Trophoblast cell (in vitro differentiated cells and primary cell): ENCODE measurements at regions not wholly inside any gene's neighbourhood (a gene's known extent, or its start where the extent isn't known, plus 50 kb on each side); places are given as distances from the start of the nearest gene placed in this dataset.

Source experiments
- DNase-seq, 2 donors: peaks; one replicate each; pipeline ENCODE4 v3.0.0-alpha.2; 2016
- H2AFZ ChIP-seq: 2 replicates; pipeline ENCODE4 v1.6.1; 2013; ENCODE audit warnings: low read length, moderate library complexity, mild to moderate bottlenecking; ENCODE audit not compliant: insufficient read depth, poor library complexity
- H2AK5ac ChIP-seq: 2 replicates; pipeline ENCODE4 v1.6.1; 2013; ENCODE audit warnings: mild to moderate bottlenecking, low read length
- H2BK120ac ChIP-seq: 2 replicates; pipeline ENCODE4 v1.6.1; 2013; ENCODE audit warnings: low read length, mild to moderate bottlenecking, moderate library complexity; ENCODE audit not compliant: insufficient read depth, poor library complexity
- H2BK12ac ChIP-seq: 2 replicates; pipeline ENCODE4 v1.6.1; 2013; ENCODE audit warnings: mild to moderate bottlenecking, low read length, moderate library complexity
- H2BK5ac ChIP-seq: 2 replicates; pipeline ENCODE4 v1.6.1; 2013; ENCODE audit warnings: low read length, low read depth, moderate library complexity, mild to moderate bottlenecking; ENCODE audit not compliant: poor library complexity
- H3K14ac ChIP-seq: 2 replicates; pipeline ENCODE4 v1.6.1; 2013; ENCODE audit warnings: mild to moderate bottlenecking, low read length
- H3K18ac ChIP-seq: 2 replicates; pipeline ENCODE4 v1.6.1; 2013; ENCODE audit warnings: mild to moderate bottlenecking, low read length
- H3K23ac ChIP-seq: 2 replicates; pipeline ENCODE4 v1.6.1; 2013; ENCODE audit warnings: low read length
- H3K27ac ChIP-seq: 2 replicates; pipeline ENCODE4 v1.5.1; 2013; ENCODE audit warnings: low read depth, mild to moderate bottlenecking, inconsistent platforms, low read length, moderate library complexity
- H3K27me3 ChIP-seq: 2 replicates; pipeline ENCODE4 v1.6.1; 2013; ENCODE audit warnings: inconsistent platforms, mild to moderate bottlenecking, low read length, moderate library complexity; ENCODE audit not compliant: insufficient read depth
- H3K36me3 ChIP-seq, 2 experiments: 1 replicate in 1 of 2; 2 replicates in 1 of 2; pipeline ENCODE4 v1.6.1; 2013; ENCODE audit warnings: low read length in 2 of 2, mild to moderate bottlenecking in 2 of 2, moderate library complexity in 1 of 2; ENCODE audit not compliant: insufficient read depth in 2 of 2, control insufficient read depth in 1 of 2
- H3K4ac ChIP-seq: 2 replicates; pipeline ENCODE4 v1.6.1; 2013; ENCODE audit warnings: low read depth, mild to moderate bottlenecking, low read length, moderate library complexity
- H3K4me1 ChIP-seq, 2 experiments: 1 replicate in 1 of 2; 2 replicates in 1 of 2; pipeline ENCODE4 v1.6.1; 2013; ENCODE audit warnings: low read length in 2 of 2, mild to moderate bottlenecking in 2 of 2, moderate library complexity in 1 of 2; ENCODE audit not compliant: insufficient read depth in 2 of 2, control insufficient read depth in 1 of 2
- H3K4me2 ChIP-seq: 2 replicates; pipeline ENCODE4 v1.6.1; 2013; ENCODE audit warnings: inconsistent platforms, mild to moderate bottlenecking, low read length, moderate library complexity
- H3K4me3 ChIP-seq: 2 replicates; pipeline ENCODE4 v1.5.1; 2013; ENCODE audit warnings: mild to moderate bottlenecking, low read depth, low read length, inconsistent platforms
- H3K79me1 ChIP-seq: one replicate; pipeline ENCODE4 v1.6.1; 2013; ENCODE audit warnings: low read length
- H3K79me2 ChIP-seq: 2 replicates; pipeline ENCODE4 v1.6.1; 2013; ENCODE audit warnings: low read length, mild to moderate bottlenecking; ENCODE audit not compliant: control insufficient read depth, insufficient read depth, poor library complexity
- H3K9ac ChIP-seq: 2 replicates; pipeline ENCODE4 v1.6.1; 2013; ENCODE audit warnings: mild to moderate bottlenecking, low read length
- H3K9me3 ChIP-seq: 2 replicates; pipeline ENCODE4 v1.6.1; 2013; ENCODE audit warnings: low read depth, mild to moderate bottlenecking, control low read depth, inconsistent platforms, low read length; ENCODE audit not compliant: insufficient read depth
- H4K12ac ChIP-seq: 2 replicates; pipeline ENCODE4 v1.6.1; 2013; ENCODE audit warnings: low read depth, mild to moderate bottlenecking, low read length, moderate library complexity
- H4K8ac ChIP-seq: 2 replicates; pipeline ENCODE4 v1.6.1; 2013; ENCODE audit warnings: low read depth, mild to moderate bottlenecking, low read length, moderate library complexity
- H4K91ac ChIP-seq: one replicate; pipeline ENCODE4 v1.6.1; 2013; ENCODE audit warnings: low read depth, mild to moderate bottlenecking, low read length, moderate library complexity
- WGBS: extraction: QIAGEN DNeasy Blood & Tissue Kit; methylation state at CpG from one replicate; pipeline ENCODE4 v1.1.7; 2013; ENCODE audit warnings: missing lambda C conversion rate; ENCODE audit not compliant: insufficient read length, insufficient coverage; ENCODE audit errors: extremely low coverage; 5-methylcytosine and 5-hydroxymethylcytosine counted together

- Histone ChIP-seq H3K27ac (no peak overlapping the region), H4K91ac (no peak overlapping the region), H2AFZ (no peak overlapping the region), H2BK5ac (no peak overlapping the region), H3K79me1 (no peaks in the 10 kb centered on the region), H3K36me3 (no peaks in the 10 kb centered on the region), H2BK120ac (no peak overlapping the region), H3K4me1 (peaks cover 0 to 2% of the 10 kb centered on the region in 2 experiments), H2BK12ac (no peak overlapping the region), H3K27me3 (no peaks in the 10 kb centered on the region), H3K4ac (no peak overlapping the region), H3K9me3 (peaks cover 17% of the 10 kb centered on the region), H3K9ac (no peak overlapping the region), H3K4me2 (no peak overlapping the region), H3K18ac (no peak overlapping the region), H3K23ac (no peak overlapping the region), H3K4me3 (no peak overlapping the region), H3K14ac (no peak overlapping the region), H3K79me2 (no peaks in the 10 kb centered on the region), H2AK5ac (no peak overlapping the region), H4K8ac (no peak overlapping the region), H4K12ac (no peak overlapping the region)
- no peak for DNase-seq
- no CpG with 5 or more reads among the region's 19 CpGs for WGBS
Observed at GRCh38 chr16:50445621-50446555, 77.1 kb upstream of the BRD7 start.

GRCh38 chr16:50444526-50444925, 75.7 kb upstream of the BRD7 start:
- Histone ChIP-seq H3K27me3 (no peaks in the 10 kb centered on the region), H3K4me2 (no peak overlapping the region), H3K9me3 (peaks cover 24% of the 10 kb centered on the region), H3K18ac (no peak overlapping the region), H3K23ac (no peak overlapping the region), H3K9ac (no peak overlapping the region), H2AFZ (no peak overlapping the region), H3K4me3 (no peak overlapping the region), H2BK12ac (no peak overlapping the region), H3K4me1 (no peaks in the 10 kb centered on the region), H3K14ac (no peak overlapping the region), H4K8ac (no peak overlapping the region), H3K36me3 (no peaks in the 10 kb centered on the region), H3K27ac (no peak overlapping the region), H2BK120ac (no peak overlapping the region), H2AK5ac (no peak overlapping the region), H4K12ac (no peak overlapping the region), H3K79me1 (no peaks in the 10 kb centered on the region), H3K4ac (no peak overlapping the region), H2BK5ac (no peak overlapping the region), H3K79me2 (no peaks in the 10 kb centered on the region), H4K91ac (no peak overlapping the region)
- no CpG with 5 or more reads among the region's 1 CpG for WGBS
- DNase-seq = peak; percentile 64 to 81

GRCh38 chr16:50442221-50442620, 73.4 kb upstream of the BRD7 start:
- Histone ChIP-seq H4K8ac (no peak overlapping the region), H3K4ac (no peak overlapping the region), H3K27me3 (no peaks in the 10 kb centered on the region), H3K9ac (no peak overlapping the region), H2BK12ac (no peak overlapping the region), H4K12ac (no peak overlapping the region), H3K18ac (no peak overlapping the region), H3K4me1 (no peaks in the 10 kb centered on the region), H3K27ac (no peak overlapping the region), H3K4me3 (peak overlapping the region; percentile 2), H2BK120ac (no peak overlapping the region), H4K91ac (no peak overlapping the region), H3K14ac (no peak overlapping the region), H3K4me2 (no peak overlapping the region), H3K79me1 (no peaks in the 10 kb centered on the region), H3K9me3 (peaks cover 25% of the 10 kb centered on the region), H3K79me2 (no peaks in the 10 kb centered on the region), H2AK5ac (no peak overlapping the region), H3K23ac (no peak overlapping the region), H3K36me3 (no peaks in the 10 kb centered on the region), H2AFZ (no peak overlapping the region), H2BK5ac (no peak overlapping the region)
- no peak for DNase-seq
- WGBS = no CpG with 5 or more reads among the region's 3 CpGs

- H2AFZ ChIP-seq = no peak overlapping the region
Observed at GRCh38 chr16:50441486-50442157, 72.8 kb upstream of the BRD7 start.

More at GRCh38 chr16:50441486-50442157, 72.8 kb upstream of the BRD7 start:
- WGBS = no CpG with 5 or more reads among the region's 7 CpGs
- Histone ChIP-seq H3K27me3 (no peaks in the 10 kb centered on the region), H3K79me1 (no peaks in the 10 kb centered on the region), H4K8ac (no peak overlapping the region), H3K36me3 (no peaks in the 10 kb centered on the region), H2AK5ac (no peak overlapping the region), H2BK120ac (no peak overlapping the region), H3K4me2 (no peak overlapping the region), H3K79me2 (no peaks in the 10 kb centered on the region), H3K4me3 (no peak overlapping the region), H3K9me3 (peaks cover 26% of the 10 kb centered on the region), H3K4me1 (no peaks in the 10 kb centered on the region), H3K14ac (no peak overlapping the region), H3K4ac (no peak overlapping the region), H3K9ac (no peak overlapping the region), H3K23ac (no peak overlapping the region), H4K91ac (no peak overlapping the region), H2BK5ac (no peak overlapping the region), H4K12ac (no peak overlapping the region), H3K18ac (no peak overlapping the region), H2BK12ac (no peak overlapping the region), H3K27ac (no peak overlapping the region)
- no peak for DNase-seq
